ENCODE measurements at regions not wholly inside any gene's neighbourhood (a gene's known extent, or its start where the extent isn't known, plus 50 kb on each side); places are given as distances from the start of the nearest gene placed in this dataset.
"Not testable (repeated sequence)": the region's sequence is repeated elsewhere in the genome, so short reads cannot be mapped to it uniquely, and the experiment has no call there.

DNA sequence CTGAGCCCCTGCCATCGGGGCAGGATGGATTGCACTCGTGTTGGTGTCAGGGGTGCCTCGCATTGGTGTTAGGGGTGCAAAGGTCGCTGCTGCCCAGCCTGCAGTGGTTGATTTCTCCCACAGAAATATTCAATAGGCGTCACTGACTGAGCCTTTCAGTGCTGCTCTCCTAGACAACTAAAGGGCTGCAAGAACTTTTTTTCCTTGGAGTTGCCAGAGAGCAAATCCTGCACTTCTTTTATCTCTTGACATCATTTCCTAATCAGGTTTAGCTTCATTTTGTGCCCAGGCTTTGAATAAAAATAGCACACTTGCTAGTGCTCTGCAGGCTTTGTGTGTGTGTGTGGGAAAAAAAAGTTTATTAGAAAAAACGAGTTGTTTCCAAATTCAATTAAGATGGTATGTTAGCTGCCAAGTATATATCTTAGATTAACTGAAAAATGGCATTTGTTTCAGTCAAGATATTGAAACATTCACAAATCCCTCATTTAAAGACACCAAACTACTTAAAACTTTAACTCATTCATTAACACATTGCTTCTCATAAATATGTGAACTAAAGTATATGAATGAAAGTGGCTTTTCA is 125.6 kb downstream of the SOCS6 start:
- H3K4me3 ChIP-seq (ENCODE audit: insufficient read depth, low read depth, low read length, poor library complexity, severe bottlenecking) = no peak overlapping the region
- no peak for DNase-seq
- H3K4me1 ChIP-seq (ENCODE audit: control insufficient read depth, insufficient read depth, low read length, poor library complexity, severe bottlenecking) = no peaks in the 10 kb centered on the region
- no peaks in the 10 kb centered on the region for H3K9me3 ChIP-seq (ENCODE audit: control insufficient read depth, low read length)
- no peaks in the 10 kb centered on the region for H3K36me3 ChIP-seq (ENCODE audit: control insufficient read depth, insufficient read depth, low read length)
- H3K27ac ChIP-seq (ENCODE audit: insufficient read depth, low read length, poor library complexity, severe bottlenecking) = no peak overlapping the region
- no peaks in the 10 kb centered on the region for H3K27me3 ChIP-seq (replicated peaks; ENCODE audit: control insufficient read depth, insufficient read depth, low read length, poor library complexity, severe bottlenecking)

DNA sequence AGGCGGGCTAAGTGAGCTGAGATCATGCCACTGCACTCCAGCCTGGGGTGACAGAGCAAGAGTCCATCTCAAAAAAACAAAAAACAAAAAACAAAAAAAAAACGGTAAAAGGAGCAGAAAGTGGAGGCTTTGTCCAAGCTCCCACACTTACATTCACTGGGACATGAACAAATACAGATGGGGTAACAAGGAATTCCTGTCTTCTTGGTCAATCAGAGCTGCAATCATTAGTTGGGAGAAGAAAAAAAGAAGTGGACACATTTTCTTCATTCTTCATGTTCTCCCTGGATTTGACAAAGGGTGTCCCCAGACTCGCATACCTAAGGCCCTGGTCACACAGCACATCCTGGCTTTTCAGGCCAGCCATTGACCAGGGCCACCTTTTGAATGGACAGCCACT is 124.6 kb downstream of the SOCS6 start:
- no peak overlapping the region for H3K27ac ChIP-seq (ENCODE audit: insufficient read depth, low read length, poor library complexity, severe bottlenecking)
- no peak overlapping the region for H3K4me3 ChIP-seq (ENCODE audit: insufficient read depth, low read depth, low read length, poor library complexity, severe bottlenecking)
- DNase-seq = no peak
- no peaks in the 10 kb centered on the region for H3K9me3 ChIP-seq (ENCODE audit: control insufficient read depth, low read length)
- no peaks in the 10 kb centered on the region for H3K27me3 ChIP-seq (replicated peaks; ENCODE audit: control insufficient read depth, insufficient read depth, low read length, poor library complexity, severe bottlenecking)
- H3K4me1 ChIP-seq (ENCODE audit: control insufficient read depth, insufficient read depth, low read length, poor library complexity, severe bottlenecking) = no peaks in the 10 kb centered on the region
- H3K36me3 ChIP-seq (ENCODE audit: control insufficient read depth, insufficient read depth, low read length) = no peaks in the 10 kb centered on the region

DNA sequence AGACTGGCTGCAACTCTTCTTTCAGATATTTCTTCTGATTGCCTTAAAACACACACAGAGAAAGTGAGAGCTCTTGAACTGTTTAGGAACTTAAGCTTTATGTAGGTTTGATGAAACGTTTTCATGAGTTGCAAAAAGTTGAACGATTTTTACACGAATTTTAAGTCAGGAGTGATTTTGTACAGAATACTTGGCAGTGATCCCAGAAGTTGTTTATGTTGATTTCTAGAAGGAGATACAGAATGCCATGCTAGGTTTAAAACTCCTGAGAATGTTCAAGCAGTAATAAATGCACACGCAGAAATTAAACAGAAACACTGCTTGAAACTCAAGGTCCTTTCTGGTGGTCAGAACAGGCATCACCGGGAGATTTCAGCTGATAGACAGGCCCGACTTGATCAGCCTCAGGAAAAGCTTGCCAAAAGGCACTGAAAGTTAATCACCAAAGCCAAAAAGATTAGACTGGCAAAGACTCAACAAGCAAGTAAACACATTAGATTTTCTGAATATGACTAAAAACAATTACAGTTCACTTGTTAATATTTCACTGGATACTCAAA is 123.1 kb downstream of the SOCS6 start:
- no peaks in the 10 kb centered on the region for H3K27me3 ChIP-seq (replicated peaks; ENCODE audit: control insufficient read depth, insufficient read depth, low read length, poor library complexity, severe bottlenecking)
- no peaks in the 10 kb centered on the region for H3K4me1 ChIP-seq (ENCODE audit: control insufficient read depth, insufficient read depth, low read length, poor library complexity, severe bottlenecking)
- no peaks in the 10 kb centered on the region for H3K36me3 ChIP-seq (ENCODE audit: control insufficient read depth, insufficient read depth, low read length)
- DNase-seq = no peak
- H3K9me3 ChIP-seq (ENCODE audit: control insufficient read depth, low read length) = no peaks in the 10 kb centered on the region
- no peak overlapping the region for H3K27ac ChIP-seq (ENCODE audit: insufficient read depth, low read length, poor library complexity, severe bottlenecking)
- no peak overlapping the region for H3K4me3 ChIP-seq (ENCODE audit: insufficient read depth, low read depth, low read length, poor library complexity, severe bottlenecking)

DNA sequence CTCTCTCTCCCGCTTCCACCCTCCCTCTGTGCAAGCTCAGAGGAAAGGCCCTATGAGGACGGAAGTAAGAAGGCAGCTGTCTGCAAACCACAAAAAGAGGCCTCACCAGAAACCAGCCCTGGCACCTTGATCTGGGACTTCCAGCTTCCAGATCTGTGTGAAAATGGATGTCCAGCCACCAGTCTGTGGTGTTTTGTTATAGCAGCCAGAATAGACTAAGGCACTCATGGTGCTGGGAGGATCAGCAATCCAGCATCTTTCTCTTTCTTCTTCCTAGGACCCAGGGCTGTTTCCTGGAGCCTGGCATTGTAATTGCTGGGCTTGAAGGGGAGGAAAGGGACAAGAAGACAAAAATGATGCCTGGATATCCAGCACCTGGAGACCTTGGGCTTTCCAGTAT is 122.5 kb downstream of the SOCS6 start:
- Histone ChIP-seq H3K4me3 (ENCODE audit: insufficient read depth, low read depth, low read length, poor library complexity, severe bottlenecking) (no peak overlapping the region), H3K27me3 (replicated peaks; ENCODE audit: control insufficient read depth, insufficient read depth, low read length, poor library complexity, severe bottlenecking) (no peaks in the 10 kb centered on the region), H3K4me1 (ENCODE audit: control insufficient read depth, insufficient read depth, low read length, poor library complexity, severe bottlenecking) (no peaks in the 10 kb centered on the region), H3K9me3 (ENCODE audit: control insufficient read depth, low read length) (no peaks in the 10 kb centered on the region), H3K27ac (ENCODE audit: insufficient read depth, low read length, poor library complexity, severe bottlenecking) (no peak overlapping the region), H3K36me3 (ENCODE audit: control insufficient read depth, insufficient read depth, low read length) (no peaks in the 10 kb centered on the region)
- no peak for DNase-seq

DNA sequence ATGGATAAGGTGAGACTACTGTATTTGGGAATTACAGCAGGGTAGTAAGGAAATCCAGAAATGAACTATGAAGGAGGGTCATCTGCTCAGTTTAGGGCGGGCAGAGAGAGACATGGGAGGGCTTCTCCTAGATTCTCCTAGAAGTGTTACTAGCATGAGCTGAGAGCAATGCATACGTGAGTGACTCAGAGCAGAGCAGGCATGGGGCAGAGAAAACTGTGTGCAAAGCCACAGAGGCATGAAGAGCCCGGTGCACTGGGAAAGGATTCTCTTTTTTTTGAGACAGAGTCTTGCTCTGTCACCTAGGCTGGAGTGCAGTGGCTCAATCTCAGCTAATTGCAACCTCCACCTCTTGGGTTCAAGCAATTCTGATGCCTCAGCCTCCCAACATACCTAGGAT is 116.2 kb downstream of the SOCS6 start:
- H3K4me1 ChIP-seq (ENCODE audit: control insufficient read depth, insufficient read depth, low read length, poor library complexity, severe bottlenecking) = no peaks in the 10 kb centered on the region
- no peak for DNase-seq
- no peak overlapping the region for H3K27ac ChIP-seq (ENCODE audit: insufficient read depth, low read length, poor library complexity, severe bottlenecking)
- no peaks in the 10 kb centered on the region for H3K36me3 ChIP-seq (ENCODE audit: control insufficient read depth, insufficient read depth, low read length)
- no peaks in the 10 kb centered on the region for H3K27me3 ChIP-seq (replicated peaks; ENCODE audit: control insufficient read depth, insufficient read depth, low read length, poor library complexity, severe bottlenecking)
- no peaks in the 10 kb centered on the region for H3K9me3 ChIP-seq (ENCODE audit: control insufficient read depth, low read length)
- no peak overlapping the region for H3K4me3 ChIP-seq (ENCODE audit: insufficient read depth, low read depth, low read length, poor library complexity, severe bottlenecking)

DNA sequence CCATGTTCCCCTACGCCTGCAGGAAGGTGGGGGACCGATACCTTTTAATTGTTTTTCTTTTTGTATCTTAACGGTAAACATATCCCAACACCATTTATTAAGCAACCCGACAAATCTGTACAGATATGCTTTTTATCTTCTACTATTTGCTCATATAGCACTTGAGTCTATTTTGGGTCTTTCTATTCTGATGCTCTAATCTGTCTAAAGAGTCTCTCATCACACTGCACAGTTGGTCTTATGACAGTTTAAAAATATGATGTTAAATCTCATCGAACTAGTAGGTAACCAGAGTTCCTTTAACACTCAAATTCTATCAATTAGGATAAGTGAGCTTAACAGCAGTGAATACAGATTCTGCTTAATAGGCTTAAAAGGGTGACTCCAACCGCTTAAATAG is 111.6 kb downstream of the SOCS6 start:
- no peak overlapping the region for H3K27ac ChIP-seq (ENCODE audit: insufficient read depth, low read length, poor library complexity, severe bottlenecking)

DNA sequence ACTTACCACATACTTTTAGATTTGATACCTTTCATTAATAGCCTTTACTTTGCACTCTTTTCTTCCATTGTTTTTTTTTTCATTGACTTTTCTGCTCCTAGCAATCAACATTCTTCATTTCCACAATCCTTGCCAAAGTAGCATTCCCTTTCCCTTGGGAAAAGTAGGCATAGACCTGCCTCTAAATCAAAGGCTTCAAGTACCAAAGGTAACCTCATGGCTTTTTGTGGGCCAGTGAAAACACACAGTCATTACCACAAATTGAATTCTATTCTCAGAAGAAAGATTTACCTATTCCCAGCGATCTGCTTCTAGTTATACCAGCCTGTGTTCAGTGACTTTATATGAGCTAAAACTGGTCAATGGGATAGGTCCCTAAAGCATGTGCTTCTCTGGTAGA is 109.2 kb downstream of the SOCS6 start:
- DNase-seq = no peak
- Histone ChIP-seq H3K27me3 (replicated peaks; ENCODE audit: control insufficient read depth, insufficient read depth, low read length, poor library complexity, severe bottlenecking) (no peaks in the 10 kb centered on the region), H3K9me3 (ENCODE audit: control insufficient read depth, low read length) (no peaks in the 10 kb centered on the region), H3K4me3 (ENCODE audit: insufficient read depth, low read depth, low read length, poor library complexity, severe bottlenecking) (no peak overlapping the region), H3K27ac (ENCODE audit: insufficient read depth, low read length, poor library complexity, severe bottlenecking) (no peak overlapping the region), H3K36me3 (ENCODE audit: control insufficient read depth, insufficient read depth, low read length) (no peaks in the 10 kb centered on the region), H3K4me1 (ENCODE audit: control insufficient read depth, insufficient read depth, low read length, poor library complexity, severe bottlenecking) (no peaks in the 10 kb centered on the region)

More for the DNA sequence above, 111.6 kb downstream of the SOCS6 start:
- no peak for DNase-seq
- H3K27me3 ChIP-seq (replicated peaks; ENCODE audit: control insufficient read depth, insufficient read depth, low read length, poor library complexity, severe bottlenecking) = no peaks in the 10 kb centered on the region
- no peak overlapping the region for H3K4me3 ChIP-seq (ENCODE audit: insufficient read depth, low read depth, low read length, poor library complexity, severe bottlenecking)
- H3K36me3 ChIP-seq (ENCODE audit: control insufficient read depth, insufficient read depth, low read length) = no peaks in the 10 kb centered on the region
- H3K9me3 ChIP-seq (ENCODE audit: control insufficient read depth, low read length) = no peaks in the 10 kb centered on the region
- no peaks in the 10 kb centered on the region for H3K4me1 ChIP-seq (ENCODE audit: control insufficient read depth, insufficient read depth, low read length, poor library complexity, severe bottlenecking)

DNA sequence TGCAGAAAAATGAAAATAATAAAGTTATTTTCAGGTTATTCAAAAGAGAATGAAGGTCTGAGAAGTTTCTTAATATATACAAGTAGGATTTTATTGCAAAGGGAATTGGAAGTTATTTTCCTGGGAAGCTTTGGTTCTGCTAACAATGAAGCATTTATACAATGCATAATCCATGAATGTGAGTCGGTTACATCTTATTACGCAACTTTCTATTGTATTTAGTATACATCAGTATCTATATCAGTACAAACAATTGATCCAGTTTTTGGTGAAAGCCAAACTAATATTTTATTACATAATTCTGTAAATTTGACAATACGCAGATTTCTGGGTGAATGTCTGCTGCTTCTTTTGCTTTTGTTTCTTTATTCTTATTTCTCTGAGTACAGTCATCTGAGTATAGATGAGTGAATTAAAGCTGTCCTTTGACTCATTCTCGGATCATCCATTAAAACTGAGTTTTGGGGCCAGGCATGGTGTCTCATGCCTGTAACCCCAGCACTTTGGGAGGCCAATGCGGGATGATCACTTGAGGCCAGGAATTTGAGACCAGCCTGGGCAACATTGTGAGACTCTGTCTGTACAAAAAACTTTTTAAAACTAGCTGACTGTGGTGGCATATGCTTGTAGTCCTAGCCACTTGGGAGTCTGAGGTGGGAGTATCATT is 108.5 kb downstream of the SOCS6 start:
- H3K4me1 ChIP-seq (ENCODE audit: control insufficient read depth, insufficient read depth, low read length, poor library complexity, severe bottlenecking) = no peaks in the 10 kb centered on the region
- H3K27ac ChIP-seq (ENCODE audit: insufficient read depth, low read length, poor library complexity, severe bottlenecking) = no peak overlapping the region
- no peaks in the 10 kb centered on the region for H3K36me3 ChIP-seq (ENCODE audit: control insufficient read depth, insufficient read depth, low read length)
- H3K27me3 ChIP-seq (replicated peaks; ENCODE audit: control insufficient read depth, insufficient read depth, low read length, poor library complexity, severe bottlenecking) = no peaks in the 10 kb centered on the region
- H3K4me3 ChIP-seq (ENCODE audit: insufficient read depth, low read depth, low read length, poor library complexity, severe bottlenecking) = no peak overlapping the region
- no peak for DNase-seq
- H3K9me3 ChIP-seq (ENCODE audit: control insufficient read depth, low read length) = no peaks in the 10 kb centered on the region

DNA sequence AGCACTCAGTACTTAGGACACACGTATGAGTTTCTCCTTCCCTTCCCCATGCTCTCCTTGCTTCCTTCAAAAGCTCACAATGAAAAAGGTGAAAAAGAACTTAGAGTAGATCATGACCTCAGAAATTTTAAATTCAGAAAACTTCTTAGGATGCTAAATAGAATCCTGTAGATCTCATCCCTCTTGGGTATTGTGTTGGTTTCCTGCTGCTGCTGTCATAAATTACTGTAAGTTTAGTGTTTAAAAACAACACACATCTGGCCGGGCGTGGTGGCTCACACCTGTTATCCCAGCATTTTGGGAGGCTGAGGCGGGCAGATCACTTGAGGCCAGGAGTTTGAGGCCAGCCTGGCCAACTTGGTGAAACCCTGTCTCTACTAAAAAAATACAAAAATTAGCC is 106.9 kb downstream of the SOCS6 start:
- H3K27me3 ChIP-seq (replicated peaks; ENCODE audit: control insufficient read depth, insufficient read depth, low read length, poor library complexity, severe bottlenecking); H3K36me3 ChIP-seq (ENCODE audit: control insufficient read depth, insufficient read depth, low read length); H3K4me3 ChIP-seq (ENCODE audit: insufficient read depth, low read depth, low read length, poor library complexity, severe bottlenecking); H3K9me3 ChIP-seq (ENCODE audit: control insufficient read depth, low read length); DNase-seq; H3K4me1 ChIP-seq (ENCODE audit: control insufficient read depth, insufficient read depth, low read length, poor library complexity, severe bottlenecking); H3K27ac ChIP-seq (ENCODE audit: insufficient read depth, low read length, poor library complexity, severe bottlenecking): not testable (repeated sequence)

DNA sequence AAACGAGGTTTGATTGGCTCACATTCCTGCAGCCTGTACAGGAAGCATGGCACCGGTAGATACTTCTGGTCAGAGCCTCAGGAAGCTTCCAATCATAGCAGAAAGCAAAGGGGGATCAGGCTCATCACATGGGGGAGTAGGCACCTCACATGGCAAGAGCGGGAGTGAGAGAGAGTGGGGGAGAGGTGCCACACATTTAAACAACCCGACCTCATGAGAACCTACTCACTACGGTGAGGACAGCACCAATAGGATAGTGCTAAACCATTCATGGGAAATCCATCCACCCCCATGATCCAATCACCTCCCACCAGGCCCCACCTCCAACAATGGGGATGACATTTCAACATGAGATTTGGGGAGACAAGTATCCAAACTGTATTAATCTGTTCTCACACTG is 105.8 kb downstream of the SOCS6 start:
- H3K4me3 ChIP-seq (ENCODE audit: insufficient read depth, low read depth, low read length, poor library complexity, severe bottlenecking) = no peak overlapping the region
- no peaks in the 10 kb centered on the region for H3K9me3 ChIP-seq (ENCODE audit: control insufficient read depth, low read length)
- DNase-seq = no peak
- H3K4me1 ChIP-seq (ENCODE audit: control insufficient read depth, insufficient read depth, low read length, poor library complexity, severe bottlenecking) = no peaks in the 10 kb centered on the region
- H3K36me3 ChIP-seq (ENCODE audit: control insufficient read depth, insufficient read depth, low read length) = no peaks in the 10 kb centered on the region
- no peaks in the 10 kb centered on the region for H3K27me3 ChIP-seq (replicated peaks; ENCODE audit: control insufficient read depth, insufficient read depth, low read length, poor library complexity, severe bottlenecking)
- H3K27ac ChIP-seq (ENCODE audit: insufficient read depth, low read length, poor library complexity, severe bottlenecking) = no peak overlapping the region

Data from effector memory CD4-positive, alpha-beta T cell (primary cell).